GM12892 (cell line): ENCODE measurements at regions not wholly inside any gene's neighbourhood (a gene's known extent, or its start where the extent isn't known, plus 50 kb on each side); places are given as distances from the start of the nearest gene placed in this dataset.

Experiments used
- POLR2A ChIP-seq: IDR thresholded peaks from 2 replicates; pipeline ENCODE4 v1.6.1; 2011; ENCODE audit warnings: low read depth, low read length, control low read depth
- POLR2AphosphoS5 ChIP-seq: IDR thresholded peaks from 2 replicates; pipeline ENCODE4 v1.6.1; 2011; ENCODE audit warnings: low read depth, low read length, control low read depth
- TAF1 ChIP-seq: IDR thresholded peaks from 2 replicates; pipeline ENCODE4 v1.6.1; 2011; ENCODE audit warnings: low read depth, mild to moderate bottlenecking, control low read depth, low read length, borderline replicate concordance

DNA sequence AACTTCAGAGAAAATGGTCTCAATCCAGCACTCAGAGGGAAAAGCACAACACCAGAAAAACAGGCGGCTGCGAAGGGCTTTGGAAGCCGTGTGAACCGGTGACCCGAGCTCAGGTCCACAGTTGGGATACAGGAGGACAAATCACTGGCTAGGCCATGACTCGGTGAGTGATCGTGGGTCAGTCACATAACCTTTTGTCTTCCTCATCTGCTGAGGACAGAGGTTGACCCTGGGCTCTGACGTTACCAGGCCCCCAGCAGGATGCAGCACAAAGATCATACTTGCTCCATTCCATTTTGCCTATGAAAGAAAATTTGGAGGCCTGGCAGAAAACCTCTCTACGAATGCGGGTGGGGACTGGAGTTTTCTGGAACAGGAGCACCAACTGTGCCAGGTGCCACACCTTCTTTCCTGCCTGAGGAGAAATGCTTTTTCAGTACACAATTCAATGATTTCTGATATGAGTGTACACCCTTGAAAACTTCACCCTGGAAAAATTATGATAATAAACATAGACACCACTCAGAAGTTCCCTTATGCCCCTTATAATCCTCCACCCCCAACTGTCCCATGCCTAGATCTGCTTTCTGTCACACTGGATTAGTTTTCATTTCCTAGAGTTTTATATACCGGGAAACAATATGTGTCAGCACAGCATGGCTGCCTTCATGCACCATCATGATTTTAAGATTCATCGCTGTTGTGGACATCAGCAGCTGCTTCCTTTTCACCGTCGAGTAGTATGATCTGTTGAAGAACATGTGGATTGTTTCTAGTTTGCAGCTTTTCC, 85.3 kb upstream of the RALGAPA2 start:
- TF ChIP-seq POLR2A (no peak), TAF1 (no peak), POLR2AphosphoS5 (no peak)
